GM12872 (cell line): ENCODE measurements at regions not wholly inside any gene's neighbourhood (a gene's known extent, or its start where the extent isn't known, plus 50 kb on each side); places are given as distances from the start of the nearest gene placed in this dataset.

Experiments
- CTCF ChIP-seq: IDR thresholded peaks from 3 replicates; pipeline ENCODE4 v1.5.1; 2011; ENCODE audit warnings: low read depth, mild to moderate bottlenecking, low read length, moderate library complexity; ENCODE audit not compliant: insufficient read depth

GRCh38 chr10:117762126-117762818 is 219.7 kb downstream of the EMX2 start:
- TF ChIP-seq CTCF = no peak

- TF ChIP-seq CTCF = no peak
Observed at GRCh38 chr10:117762819-117763172, 220.2 kb downstream of the EMX2 start.

- TF ChIP-seq CTCF = no peak
Observed at GRCh38 chr10:117763528-117763927, 221.0 kb downstream of the EMX2 start.

GRCh38 chr10:117768333-117769042 is 225.9 kb downstream of the EMX2 start:
- TF ChIP-seq CTCF = no peak

- TF ChIP-seq CTCF = no peak
Observed at GRCh38 chr10:117775526-117775925, 233.0 kb downstream of the EMX2 start.

- no peak for TF ChIP-seq CTCF
Observed at GRCh38 chr10:117778241-117778640, 235.7 kb downstream of the EMX2 start.

GRCh38 chr10:117780411-117780810 is 237.9 kb downstream of the EMX2 start:
- TF ChIP-seq CTCF = no peak
